ENCODE measurements at regions not wholly inside any gene's neighbourhood (a gene's known extent, or its start where the extent isn't known, plus 50 kb on each side); places are given as distances from the start of the nearest gene placed in this dataset.
"Not testable (repeated sequence)": the region's sequence is repeated elsewhere in the genome, so short reads cannot be mapped to it uniquely, and the experiment has no call there.

DNA sequence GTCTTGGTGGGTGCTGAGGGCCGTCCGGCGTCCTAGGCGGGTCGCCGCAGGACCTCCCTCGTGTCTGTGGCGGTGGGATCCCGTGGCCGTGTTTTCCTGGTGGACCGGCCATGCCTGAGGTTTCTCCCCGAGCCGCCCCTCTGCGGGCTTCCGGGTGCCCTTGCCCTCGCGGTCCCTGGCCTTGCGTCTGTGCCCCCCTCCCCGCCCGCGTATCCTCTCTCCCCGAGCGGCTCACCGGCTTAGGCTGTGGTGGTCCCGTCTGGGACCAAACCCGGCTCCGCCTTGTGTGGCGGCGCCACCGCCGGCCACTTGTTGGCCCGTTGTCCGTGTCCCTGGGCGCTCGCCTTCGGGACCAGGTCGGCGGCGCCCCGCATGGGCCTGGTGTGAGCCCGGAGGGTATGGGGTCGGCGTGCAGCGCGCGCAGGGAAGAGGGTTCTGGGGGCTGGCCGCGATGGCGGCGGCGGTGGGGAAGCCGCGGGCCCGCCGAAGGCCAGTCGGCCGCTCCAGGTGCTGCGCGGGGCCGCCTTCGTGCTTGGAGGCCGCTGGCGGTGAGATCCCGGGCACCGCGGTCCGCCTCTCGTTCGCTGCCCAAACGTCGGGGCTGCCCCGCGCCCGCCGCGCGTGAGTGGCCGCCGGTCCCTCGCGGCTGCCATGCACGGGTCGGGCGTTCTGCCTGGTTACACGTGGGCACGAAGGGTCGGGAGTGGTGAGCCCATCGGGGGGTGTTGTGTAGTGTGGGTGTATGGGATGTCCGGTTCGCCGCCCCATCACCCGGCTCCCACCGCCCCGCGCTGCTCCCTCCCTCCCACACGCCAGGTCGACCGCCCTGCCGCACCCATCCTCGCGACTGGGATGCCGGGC is 3899.1 kb upstream of the OR11H1 start:
- WGBS, result 87% methylated on average over 96 of the region's 102 CpGs
- H3K27me3 ChIP-seq, result no peaks in the 10 kb centered on the region
- no peaks in the 10 kb centered on the region for H3K36me3 ChIP-seq
- peaks cover 53% of the 10 kb centered on the region for H3K9me3 ChIP-seq
- DNase-seq (ENCODE audit: low spot score in 2 of 2), result peak in 1 of 2 donors; percentile 81
- no peak overlapping the region for H3K27ac ChIP-seq
- TF ChIP-seq EP300 (IDR thresholded peaks at IDR 0.05) (no peak), POLR2AphosphoS5 (IDR thresholded peaks at IDR 0.05) (no peak), POLR2A (IDR thresholded peaks at IDR 0.05) (no peak)
- TF ChIP-seq, protein P1, sequence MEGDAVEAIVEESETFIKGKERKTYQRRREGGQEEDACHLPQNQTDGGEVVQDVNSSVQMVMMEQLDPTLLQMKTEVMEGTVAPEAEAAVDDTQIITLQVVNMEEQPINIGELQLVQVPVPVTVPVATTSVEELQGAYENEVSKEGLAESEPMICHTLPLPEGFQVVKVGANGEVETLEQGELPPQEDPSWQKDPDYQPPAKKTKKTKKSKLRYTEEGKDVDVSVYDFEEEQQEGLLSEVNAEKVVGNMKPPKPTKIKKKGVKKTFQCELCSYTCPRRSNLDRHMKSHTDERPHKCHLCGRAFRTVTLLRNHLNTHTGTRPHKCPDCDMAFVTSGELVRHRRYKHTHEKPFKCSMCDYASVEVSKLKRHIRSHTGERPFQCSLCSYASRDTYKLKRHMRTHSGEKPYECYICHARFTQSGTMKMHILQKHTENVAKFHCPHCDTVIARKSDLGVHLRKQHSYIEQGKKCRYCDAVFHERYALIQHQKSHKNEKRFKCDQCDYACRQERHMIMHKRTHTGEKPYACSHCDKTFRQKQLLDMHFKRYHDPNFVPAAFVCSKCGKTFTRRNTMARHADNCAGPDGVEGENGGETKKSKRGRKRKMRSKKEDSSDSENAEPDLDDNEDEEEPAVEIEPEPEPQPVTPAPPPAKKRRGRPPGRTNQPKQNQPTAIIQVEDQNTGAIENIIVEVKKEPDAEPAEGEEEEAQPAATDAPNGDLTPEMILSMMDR (IDR thresholded peaks at IDR 0.05), result no peak
- H3K4me1 ChIP-seq, result no peaks in the 10 kb centered on the region
- H3K4me3 ChIP-seq, result no peak overlapping the region

DNA sequence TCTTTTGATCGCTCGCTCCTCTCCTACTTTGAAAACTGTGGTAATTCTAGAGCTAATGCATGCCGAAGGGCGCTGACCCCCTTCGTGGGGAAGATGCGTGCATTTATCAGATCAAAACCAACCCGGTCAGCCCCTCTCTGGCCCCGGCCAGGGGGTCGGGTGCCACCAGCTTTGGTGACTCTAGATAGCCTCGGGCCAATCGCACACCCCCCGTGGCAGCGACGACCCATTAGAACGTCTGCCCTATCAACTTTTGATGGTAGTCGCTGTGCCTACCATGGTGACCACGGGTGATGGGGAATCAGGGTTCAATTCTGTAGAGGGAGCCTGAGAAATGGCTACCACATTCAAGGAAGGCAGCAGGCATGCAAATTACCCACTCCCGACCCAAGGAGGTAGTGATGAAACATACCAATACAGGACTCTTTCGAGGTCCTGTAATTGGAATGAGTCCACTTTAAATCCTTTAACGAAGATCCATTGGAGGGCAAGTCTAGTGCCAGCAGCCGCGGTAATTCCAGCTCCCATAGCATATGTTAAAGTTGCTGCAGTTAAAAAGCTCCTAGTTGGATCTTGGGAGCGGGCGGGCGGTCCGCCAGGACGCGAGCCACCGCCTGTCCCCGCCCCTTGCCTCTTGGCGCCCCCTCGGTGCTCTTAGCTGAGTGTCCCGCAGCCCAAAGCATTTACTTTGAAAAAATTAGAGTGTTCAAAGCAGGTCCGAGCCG is 3898.2 kb upstream of the OR11H1 start:
- TF ChIP-seq, protein P1 (IDR thresholded peaks at IDR 0.05), result no peak
- no peak for TF ChIP-seq EP300 (IDR thresholded peaks at IDR 0.05)
- TF ChIP-seq POLR2A (IDR thresholded peaks at IDR 0.05), result no peak
- no peak for TF ChIP-seq POLR2AphosphoS5 (IDR thresholded peaks at IDR 0.05)
- peak in 1 of 2 donors; percentile 80 for DNase-seq (ENCODE audit: low spot score in 2 of 2)
- H3K36me3 ChIP-seq, result no peaks in the 10 kb centered on the region
- H3K9me3 ChIP-seq, result peaks cover 53% of the 10 kb centered on the region
- no peaks in the 10 kb centered on the region for H3K27me3 ChIP-seq
- 88% methylated on average over 35 of the region's 35 CpGs for WGBS
- H3K4me1 ChIP-seq, result no peaks in the 10 kb centered on the region
- no peak overlapping the region for H3K27ac ChIP-seq
- no peak overlapping the region for H3K4me3 ChIP-seq

DNA sequence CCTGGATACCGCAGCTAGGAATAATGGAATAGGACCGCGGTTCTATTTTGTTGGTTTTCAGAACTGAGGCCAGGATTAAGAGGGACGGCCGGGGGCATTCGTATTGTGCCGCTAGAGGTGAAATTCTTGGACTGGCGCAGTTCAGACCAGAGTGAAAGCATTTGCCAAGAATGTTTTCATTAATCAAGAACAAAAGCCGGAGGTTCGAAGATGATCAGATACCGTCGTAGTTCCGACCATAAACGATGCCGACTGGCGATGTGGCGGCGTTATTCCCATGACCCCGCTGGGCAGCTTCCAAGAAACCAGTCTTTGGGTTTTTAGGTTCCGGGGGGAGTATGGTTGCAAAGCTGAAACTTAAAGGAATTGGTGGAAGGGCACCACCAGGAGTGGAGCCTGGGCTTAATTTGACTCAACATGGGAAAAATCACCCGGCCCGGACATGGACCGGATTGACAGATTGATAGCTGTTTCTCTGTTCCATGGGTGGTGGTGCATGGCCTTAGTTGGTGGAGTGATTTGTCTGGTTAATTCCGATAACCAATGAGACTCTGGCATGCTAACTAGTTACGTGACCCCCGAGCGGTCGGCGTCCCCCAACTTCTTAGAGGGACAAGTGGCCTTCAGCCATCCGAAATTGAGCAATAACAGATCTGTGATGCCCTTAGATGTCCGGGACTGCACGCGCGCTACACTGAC is 3897.5 kb upstream of the OR11H1 start:
- WGBS, result 91% methylated on average over 34 of the region's 34 CpGs
- not testable (repeated sequence) for H3K4me3 ChIP-seq, H3K27me3 ChIP-seq, H3K27ac ChIP-seq, H3K4me1 ChIP-seq, H3K36me3 ChIP-seq
- DNase-seq (ENCODE audit: low spot score in 2 of 2), result peak in 1 of 2 donors; percentile 78
- peaks cover 51% of the 10 kb centered on the region for H3K9me3 ChIP-seq

Measured in suprapubic skin (tissue), 4 donors.